ENCODE measurements at regions not wholly inside any gene's neighbourhood (a gene's known extent, or its start where the extent isn't known, plus 50 kb on each side); places are given as distances from the start of the nearest gene placed in this dataset.

DNA sequence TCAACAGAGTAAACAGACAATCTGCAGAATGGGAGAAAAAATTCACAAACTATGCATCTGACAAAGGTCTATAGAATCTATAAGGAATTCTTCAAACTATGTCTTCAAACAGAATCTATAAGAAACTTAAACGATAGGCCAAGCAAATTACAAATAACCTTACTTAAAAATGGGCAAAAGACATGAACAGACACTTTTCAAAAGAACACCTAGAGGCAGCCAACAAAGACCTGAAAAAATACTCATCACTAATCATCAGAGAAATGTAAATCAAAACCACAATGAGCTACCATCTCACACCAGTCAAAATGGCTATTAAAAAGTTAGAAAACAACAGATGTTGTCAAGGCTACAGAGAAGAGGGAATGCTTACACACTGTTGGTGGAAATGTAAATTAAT lies 81.3 kb downstream of the ID4 start:
- no peak overlapping the region for H3K9ac ChIP-seq (ENCODE audit: low read length)
- no peaks in the 10 kb centered on the region for H3K9me3 ChIP-seq (ENCODE audit: low read length)
- no peaks in the 10 kb centered on the region for H3K36me3 ChIP-seq (ENCODE audit: insufficient read depth, low read length)
- H3K27ac ChIP-seq (ENCODE audit: low read depth, low read length, poor library complexity, severe bottlenecking): no peak overlapping the region
- H3K4me2 ChIP-seq (ENCODE audit: low read length): no peak overlapping the region
- H3K4me1 ChIP-seq (ENCODE audit: insufficient read depth, low read length, severe bottlenecking): no peaks in the 10 kb centered on the region
- H3F3A ChIP-seq (ENCODE audit: insufficient read depth, low read length): no peaks in the 10 kb centered on the region
- H2AFZ ChIP-seq (ENCODE audit: low read length): no peak overlapping the region
- H4K20me1 ChIP-seq (ENCODE audit: insufficient read depth, low read length): no peaks in the 10 kb centered on the region
- no peak overlapping the region for H3K4me3 ChIP-seq (ENCODE audit: low read depth, low read length, poor library complexity, severe bottlenecking)
- no peaks in the 10 kb centered on the region for H3K79me2 ChIP-seq (ENCODE audit: insufficient read depth, low read length)
- no peak for TF ChIP-seq EZH2 (IDR thresholded peaks at IDR 0.05; ENCODE audit: borderline replicate concordance, low read length)
- TF ChIP-seq, protein P1, sequence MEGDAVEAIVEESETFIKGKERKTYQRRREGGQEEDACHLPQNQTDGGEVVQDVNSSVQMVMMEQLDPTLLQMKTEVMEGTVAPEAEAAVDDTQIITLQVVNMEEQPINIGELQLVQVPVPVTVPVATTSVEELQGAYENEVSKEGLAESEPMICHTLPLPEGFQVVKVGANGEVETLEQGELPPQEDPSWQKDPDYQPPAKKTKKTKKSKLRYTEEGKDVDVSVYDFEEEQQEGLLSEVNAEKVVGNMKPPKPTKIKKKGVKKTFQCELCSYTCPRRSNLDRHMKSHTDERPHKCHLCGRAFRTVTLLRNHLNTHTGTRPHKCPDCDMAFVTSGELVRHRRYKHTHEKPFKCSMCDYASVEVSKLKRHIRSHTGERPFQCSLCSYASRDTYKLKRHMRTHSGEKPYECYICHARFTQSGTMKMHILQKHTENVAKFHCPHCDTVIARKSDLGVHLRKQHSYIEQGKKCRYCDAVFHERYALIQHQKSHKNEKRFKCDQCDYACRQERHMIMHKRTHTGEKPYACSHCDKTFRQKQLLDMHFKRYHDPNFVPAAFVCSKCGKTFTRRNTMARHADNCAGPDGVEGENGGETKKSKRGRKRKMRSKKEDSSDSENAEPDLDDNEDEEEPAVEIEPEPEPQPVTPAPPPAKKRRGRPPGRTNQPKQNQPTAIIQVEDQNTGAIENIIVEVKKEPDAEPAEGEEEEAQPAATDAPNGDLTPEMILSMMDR (IDR thresholded peaks at IDR 0.05; ENCODE audit: low read length): no peak
- no peaks in the 10 kb centered on the region for H3K9me2 ChIP-seq (ENCODE audit: low read depth, low read length)
- H3K27me3 ChIP-seq (ENCODE audit: insufficient read depth, low read length): no peaks in the 10 kb centered on the region

GRCh38 chr6:19921786-19922185 lies 84.6 kb downstream of the ID4 start:
- no peaks in the 10 kb centered on the region for H3K27me3 ChIP-seq (ENCODE audit: insufficient read depth, low read length)
- no peak overlapping the region for H2AFZ ChIP-seq (ENCODE audit: low read length)
- no peaks in the 10 kb centered on the region for H3K9me3 ChIP-seq (ENCODE audit: low read length)
- no peaks in the 10 kb centered on the region for H3F3A ChIP-seq (ENCODE audit: insufficient read depth, low read length)
- H3K36me3 ChIP-seq (ENCODE audit: insufficient read depth, low read length): no peaks in the 10 kb centered on the region
- TF ChIP-seq EZH2 (IDR thresholded peaks at IDR 0.05; ENCODE audit: borderline replicate concordance, low read length): no peak
- TF ChIP-seq, protein P1 (IDR thresholded peaks at IDR 0.05; ENCODE audit: low read length): no peak
- H3K9me2 ChIP-seq (ENCODE audit: low read depth, low read length): no peaks in the 10 kb centered on the region
- H3K4me2 ChIP-seq (ENCODE audit: low read length): no peak overlapping the region
- no peaks in the 10 kb centered on the region for H4K20me1 ChIP-seq (ENCODE audit: insufficient read depth, low read length)
- H3K79me2 ChIP-seq (ENCODE audit: insufficient read depth, low read length): no peaks in the 10 kb centered on the region
- H3K9ac ChIP-seq (ENCODE audit: low read length): no peak overlapping the region
- no peak overlapping the region for H3K4me3 ChIP-seq (ENCODE audit: low read depth, low read length, poor library complexity, severe bottlenecking)
- H3K4me1 ChIP-seq (ENCODE audit: insufficient read depth, low read length, severe bottlenecking): no peaks in the 10 kb centered on the region
- no peak overlapping the region for H3K27ac ChIP-seq (ENCODE audit: low read depth, low read length, poor library complexity, severe bottlenecking)

GRCh38 chr6:19925533-19925932 lies 88.4 kb downstream of the ID4 start:
- Histone ChIP-seq H4K20me1 (ENCODE audit: insufficient read depth, low read length) (no peaks in the 10 kb centered on the region), H3K4me2 (ENCODE audit: low read length) (no peak overlapping the region), H3K9ac (ENCODE audit: low read length) (no peak overlapping the region), H2AFZ (ENCODE audit: low read length) (no peak overlapping the region), H3K9me2 (ENCODE audit: low read depth, low read length) (no peaks in the 10 kb centered on the region), H3K27ac (ENCODE audit: low read depth, low read length, poor library complexity, severe bottlenecking) (no peak overlapping the region), H3K4me3 (ENCODE audit: low read depth, low read length, poor library complexity, severe bottlenecking) (no peak overlapping the region), H3K4me1 (ENCODE audit: insufficient read depth, low read length, severe bottlenecking) (no peaks in the 10 kb centered on the region), H3K79me2 (ENCODE audit: insufficient read depth, low read length) (no peaks in the 10 kb centered on the region), H3K27me3 (ENCODE audit: insufficient read depth, low read length) (no peaks in the 10 kb centered on the region), H3K9me3 (ENCODE audit: low read length) (no peaks in the 10 kb centered on the region), H3K36me3 (ENCODE audit: insufficient read depth, low read length) (no peaks in the 10 kb centered on the region), H3F3A (ENCODE audit: insufficient read depth, low read length) (no peaks in the 10 kb centered on the region)
- TF ChIP-seq EZH2 (IDR thresholded peaks at IDR 0.05; ENCODE audit: borderline replicate concordance, low read length): no peak
- TF ChIP-seq, protein P1 (IDR thresholded peaks at IDR 0.05; ENCODE audit: low read length): no peak

Data from OCI-LY1 (cell line).